ENCODE measurements at regions not wholly inside any gene's neighbourhood (a gene's known extent, or its start where the extent isn't known, plus 50 kb on each side); places are given as distances from the start of the nearest gene placed in this dataset.
"Not testable (repeated sequence)": the region's sequence is repeated elsewhere in the genome, so short reads cannot be mapped to it uniquely, and the experiment has no call there.

DNA sequence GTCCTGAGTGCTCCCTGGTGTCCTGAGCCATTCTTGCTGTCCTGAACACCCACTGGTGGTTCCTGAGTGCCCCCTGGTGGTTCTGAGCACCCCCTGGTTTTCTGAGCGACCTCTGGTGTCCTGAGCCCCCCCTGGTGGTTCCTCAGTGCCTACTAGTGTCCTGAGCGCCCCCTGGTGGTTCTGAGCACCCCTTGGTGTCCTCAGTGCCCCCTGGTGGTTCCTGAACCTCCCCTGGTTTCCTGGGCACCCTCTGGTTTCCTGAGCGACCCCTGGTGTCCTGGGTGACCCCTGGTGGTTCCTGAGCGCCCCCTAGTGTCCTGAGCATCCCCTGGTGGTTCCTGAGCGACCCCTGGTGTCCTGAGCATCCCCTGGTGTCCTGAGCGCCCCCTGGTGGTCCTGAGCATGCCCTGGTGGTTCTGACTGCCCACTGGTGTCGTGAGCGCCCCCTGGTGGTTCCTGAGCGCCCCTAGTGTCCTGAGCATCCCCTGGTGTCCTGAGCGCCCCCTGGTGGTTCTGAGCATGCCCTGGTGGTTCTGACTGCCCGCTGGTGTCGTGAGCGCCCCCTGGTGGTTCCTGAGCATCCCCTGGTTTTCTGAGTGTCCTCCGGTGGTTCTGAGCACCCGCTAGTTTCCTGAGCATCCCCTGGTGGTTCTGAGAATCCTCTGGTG is 473.1 kb downstream of the TMEM121 start:
- no peak for TF ChIP-seq POLR2A (IDR thresholded peaks at IDR 0.05; ENCODE audit: extremely low read depth, insufficient read length)
- TF ChIP-seq, protein P1, sequence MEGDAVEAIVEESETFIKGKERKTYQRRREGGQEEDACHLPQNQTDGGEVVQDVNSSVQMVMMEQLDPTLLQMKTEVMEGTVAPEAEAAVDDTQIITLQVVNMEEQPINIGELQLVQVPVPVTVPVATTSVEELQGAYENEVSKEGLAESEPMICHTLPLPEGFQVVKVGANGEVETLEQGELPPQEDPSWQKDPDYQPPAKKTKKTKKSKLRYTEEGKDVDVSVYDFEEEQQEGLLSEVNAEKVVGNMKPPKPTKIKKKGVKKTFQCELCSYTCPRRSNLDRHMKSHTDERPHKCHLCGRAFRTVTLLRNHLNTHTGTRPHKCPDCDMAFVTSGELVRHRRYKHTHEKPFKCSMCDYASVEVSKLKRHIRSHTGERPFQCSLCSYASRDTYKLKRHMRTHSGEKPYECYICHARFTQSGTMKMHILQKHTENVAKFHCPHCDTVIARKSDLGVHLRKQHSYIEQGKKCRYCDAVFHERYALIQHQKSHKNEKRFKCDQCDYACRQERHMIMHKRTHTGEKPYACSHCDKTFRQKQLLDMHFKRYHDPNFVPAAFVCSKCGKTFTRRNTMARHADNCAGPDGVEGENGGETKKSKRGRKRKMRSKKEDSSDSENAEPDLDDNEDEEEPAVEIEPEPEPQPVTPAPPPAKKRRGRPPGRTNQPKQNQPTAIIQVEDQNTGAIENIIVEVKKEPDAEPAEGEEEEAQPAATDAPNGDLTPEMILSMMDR (IDR thresholded peaks at IDR 0.05; ENCODE audit: low read depth, low read length): peak; percentile 86
- peak; percentile 91 for DNase-seq (ENCODE audit: low read depth)
- H3K4me3 ChIP-seq (ENCODE audit: low read depth, low read length): no peak overlapping the region

DNA sequence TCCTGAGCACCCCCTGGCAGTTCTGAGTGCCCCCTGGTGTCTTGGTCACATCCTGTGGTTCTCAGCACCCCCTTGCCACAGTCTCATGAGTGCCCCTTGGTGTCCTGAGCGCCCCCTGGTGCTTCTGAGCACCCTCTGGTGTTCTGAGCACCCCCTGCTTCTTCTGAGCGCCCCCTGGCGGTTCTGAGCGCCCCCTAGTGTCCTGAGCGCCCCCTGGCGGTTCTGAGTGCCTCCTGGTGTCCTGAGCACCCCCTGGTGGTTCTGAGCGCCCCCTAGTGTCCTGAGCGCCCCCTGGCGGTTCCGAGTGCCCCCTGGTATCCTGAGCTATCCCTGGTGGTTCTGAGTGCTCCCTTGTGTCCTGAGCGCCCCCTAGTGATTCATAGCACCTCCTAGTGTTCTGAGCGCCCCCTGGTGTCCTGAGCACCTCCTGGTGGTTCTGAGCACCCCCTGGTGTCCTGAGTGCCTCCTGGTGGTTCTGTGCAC is 473.7 kb downstream of the TMEM121 start:
- TF ChIP-seq, protein P1 (IDR thresholded peaks at IDR 0.05; ENCODE audit: low read depth, low read length): peak; percentile 20
- peak; percentile 41 for DNase-seq (ENCODE audit: low read depth)
- not testable (repeated sequence) for H3K4me3 ChIP-seq (ENCODE audit: low read depth, low read length)

DNA sequence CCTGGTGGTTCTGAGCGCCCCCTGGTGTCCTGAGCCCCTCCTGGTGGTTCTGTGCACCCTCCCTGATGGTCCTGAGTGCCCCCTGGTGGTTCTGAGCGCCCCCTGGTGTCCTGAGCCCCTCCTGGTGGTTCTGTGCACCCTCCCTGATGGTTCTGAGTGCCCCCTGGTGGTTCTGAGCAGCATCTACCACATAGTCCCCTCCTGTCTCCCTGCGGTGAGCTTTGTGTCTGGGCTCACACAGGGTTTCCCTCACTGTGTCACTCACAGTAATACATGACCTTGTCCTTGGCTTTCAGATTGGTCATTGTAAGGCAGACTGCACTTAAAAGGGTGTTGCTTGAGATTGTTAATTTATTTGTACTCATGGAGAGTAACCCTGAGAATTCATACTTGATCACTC is 474.9 kb downstream of the TMEM121 start:
- TF ChIP-seq, protein P1 (IDR thresholded peaks at IDR 0.05; ENCODE audit: low read depth, low read length): peak; percentile 33
- H3K4me3 ChIP-seq (ENCODE audit: low read depth, low read length): not testable (repeated sequence)
- DNase-seq (ENCODE audit: low read depth): peak; percentile 23

DNA sequence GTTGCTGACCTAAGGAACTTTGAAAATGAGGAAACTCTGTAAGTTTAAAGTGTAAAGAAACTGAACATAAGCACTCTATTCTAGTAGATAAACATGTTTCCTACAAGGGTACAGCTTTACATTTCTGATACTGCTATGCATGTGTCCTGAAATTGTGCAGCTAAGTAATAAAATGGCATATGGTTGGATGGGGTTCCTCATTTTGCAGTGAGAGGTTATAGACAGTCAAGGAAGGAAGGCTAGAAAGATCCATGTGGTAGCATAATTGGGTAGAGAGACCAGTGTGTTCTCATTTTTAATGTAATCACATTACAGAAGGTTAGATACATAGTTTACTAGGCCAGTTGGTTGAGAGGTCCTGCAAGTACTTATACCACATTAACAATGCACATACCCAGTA is 477.0 kb downstream of the TMEM121 start:
- TF ChIP-seq, protein P2, sequence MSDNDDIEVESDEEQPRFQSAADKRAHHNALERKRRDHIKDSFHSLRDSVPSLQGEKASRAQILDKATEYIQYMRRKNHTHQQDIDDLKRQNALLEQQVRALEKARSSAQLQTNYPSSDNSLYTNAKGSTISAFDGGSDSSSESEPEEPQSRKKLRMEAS (IDR thresholded peaks at IDR 0.05; ENCODE audit: low read depth, low read length): no peak
- TF ChIP-seq MYC (IDR thresholded peaks at IDR 0.05; ENCODE audit: low read depth, low read length) (no peak), POLR2A (IDR thresholded peaks at IDR 0.05; ENCODE audit: extremely low read depth, insufficient read length) (no peak)
- TF ChIP-seq, protein P1 (IDR thresholded peaks at IDR 0.05; ENCODE audit: low read depth, low read length): no peak
- H3K4me3 ChIP-seq (ENCODE audit: low read depth, low read length): no peak overlapping the region
- DNase-seq (ENCODE audit: low read depth): peak; percentile 36

DNA sequence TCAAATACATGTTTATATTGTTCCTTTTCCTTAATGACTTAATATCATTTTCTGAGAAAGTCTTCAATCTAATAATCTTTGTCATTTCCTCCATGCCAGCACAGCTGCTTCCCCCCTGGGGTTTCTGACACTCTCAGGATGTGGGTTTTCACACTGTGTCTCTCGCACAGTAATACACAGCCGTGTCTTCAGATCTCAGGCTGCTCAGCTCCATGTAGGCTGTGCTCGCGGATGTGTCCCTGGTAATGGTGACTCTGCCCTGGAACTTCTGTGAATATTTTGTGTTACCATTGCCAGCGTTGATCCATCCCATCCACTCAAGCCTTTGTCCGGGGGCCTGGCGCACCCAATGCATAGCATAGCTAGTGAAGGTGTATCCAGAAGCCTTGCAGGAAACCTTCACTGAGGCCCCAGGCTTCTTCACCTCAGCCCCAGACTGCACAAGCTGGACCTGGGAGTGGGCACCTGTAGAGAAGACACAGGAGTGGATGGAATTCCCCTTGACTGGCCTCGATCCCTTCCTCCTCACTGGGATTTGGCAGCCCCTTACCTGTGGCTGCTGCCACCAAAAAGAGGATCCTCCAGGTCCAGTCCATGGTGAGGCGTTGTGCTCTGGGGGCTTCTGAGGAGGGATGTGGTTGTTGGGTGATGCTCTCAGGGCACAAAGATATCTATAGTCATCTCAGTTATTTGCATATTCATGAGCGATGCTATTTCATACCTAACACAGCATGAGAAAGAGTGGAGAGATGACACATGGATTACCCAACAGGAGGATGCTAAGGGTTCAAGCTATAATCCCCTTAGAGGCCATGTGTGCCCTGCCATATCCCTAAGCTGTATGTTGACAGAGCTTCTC is 478.8 kb downstream of the TMEM121 start:
- peak; percentile 68 for DNase-seq (ENCODE audit: low read depth)
- H3K4me3 ChIP-seq (ENCODE audit: low read depth, low read length): not testable (repeated sequence)

DNA sequence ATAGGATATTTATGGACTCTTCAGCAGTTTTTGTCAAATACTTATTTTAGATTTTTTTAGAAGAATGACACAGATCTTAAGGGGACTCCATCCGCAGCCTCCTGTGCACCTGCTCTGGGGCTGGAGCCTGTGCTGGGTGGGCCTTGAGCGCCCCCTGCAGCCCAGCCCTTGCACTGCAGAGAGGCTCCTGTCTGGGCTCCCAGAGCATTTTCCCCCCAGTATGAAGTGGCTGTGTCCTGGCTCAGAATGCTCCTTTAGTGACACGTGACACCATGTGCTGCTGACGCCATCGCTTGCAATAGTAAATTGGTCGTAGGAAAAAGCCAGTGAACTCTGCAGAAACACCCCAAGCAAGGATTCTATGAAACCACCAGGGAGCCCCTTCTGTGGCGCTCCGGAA is 479.7 kb downstream of the TMEM121 start:
- not testable (repeated sequence) for H3K4me3 ChIP-seq (ENCODE audit: low read depth, low read length)
- DNase-seq (ENCODE audit: low read depth): peak; percentile 55
- TF ChIP-seq, protein P2 (IDR thresholded peaks at IDR 0.05; ENCODE audit: low read depth, low read length): peak; percentile 42
- TF ChIP-seq, protein P1 (IDR thresholded peaks at IDR 0.05; ENCODE audit: low read depth, low read length): peak; percentile 79

DNA sequence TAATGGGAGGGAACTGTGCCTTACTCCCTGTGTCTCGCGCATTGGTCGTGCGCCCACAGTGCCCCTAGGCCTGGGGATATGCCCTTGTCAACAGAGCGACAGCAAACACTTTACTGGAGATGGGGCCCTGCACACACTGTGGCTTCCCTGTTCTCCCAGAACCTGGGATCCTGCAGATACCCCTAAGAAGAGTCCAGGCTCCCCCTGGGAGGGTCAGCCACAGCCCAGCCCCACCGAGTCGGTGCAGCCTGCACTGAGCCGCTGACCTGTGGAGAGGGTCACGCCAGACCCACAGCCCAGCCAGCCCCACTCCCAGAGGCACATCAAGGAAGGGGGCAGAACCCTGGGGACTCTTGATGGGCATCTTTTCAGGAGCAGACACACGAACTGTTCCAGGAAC is 480.3 kb downstream of the TMEM121 start:
- not testable (repeated sequence) for DNase-seq (ENCODE audit: low read depth); H3K4me3 ChIP-seq (ENCODE audit: low read depth, low read length)

All from NB4 (cell line).